RWPE2 (cell line): ENCODE measurements at regions not wholly inside any gene's neighbourhood (a gene's known extent, or its start where the extent isn't known, plus 50 kb on each side); places are given as distances from the start of the nearest gene placed in this dataset.
A peak's percentile ranks its signal among the peaks of the same experiment; 100 is the strongest.

Experiments used
- ATAC-seq: fragments of 200-7000 bp; cut with Tn5 transposase; 3 replicates; pipeline ENCODE4 v1.9.1; 2021; ENCODE audit warnings: low read depth
- DNase-seq: peaks from one replicate; pipeline ENCODE4 v3.0.0-alpha.2; 2020; ENCODE audit warnings: low spot score
- H3K27ac ChIP-seq: fragments of 450-650 bp; 2 replicates; pipeline ENCODE4 v1.5.1; 2017; ENCODE audit warnings: mild to moderate bottlenecking; ENCODE audit not compliant: poor library complexity, severe bottlenecking
- H3K27me3 ChIP-seq: fragments of 250-450 bp; sonication (Bioruptor Pico); 2 replicates; pipeline ENCODE4 v1.5.1; 2021; ENCODE audit warnings: mild to moderate bottlenecking, moderate library complexity; ENCODE audit not compliant: insufficient read depth, poor library complexity, severe bottlenecking
- H3K36me3 ChIP-seq: fragments of 250-450 bp; sonication (Bioruptor Pico); 2 replicates; pipeline ENCODE4 v1.5.1; 2020; ENCODE audit warnings: low read depth, mild to moderate bottlenecking, moderate library complexity
- H3K4me1 ChIP-seq: fragments of 250-450 bp; sonication (Bioruptor Pico); 2 replicates; pipeline ENCODE4 v1.5.1; 2021; ENCODE audit warnings: mild to moderate bottlenecking, moderate library complexity; ENCODE audit not compliant: insufficient read depth, poor library complexity, severe bottlenecking
- H3K4me3 ChIP-seq: fragments of 250-450 bp; sonication (Bioruptor Pico); 2 replicates; pipeline ENCODE4 v1.5.1; 2021; ENCODE audit warnings: mild to moderate bottlenecking, moderate library complexity; ENCODE audit not compliant: severe bottlenecking
- H3K9me3 ChIP-seq: fragments of 250-450 bp; sonication (Bioruptor Pico); 2 replicates; pipeline ENCODE4 v1.5.1; 2021; ENCODE audit warnings: mild to moderate bottlenecking, moderate library complexity; ENCODE audit not compliant: severe bottlenecking
- CTCF ChIP-seq: fragments of 450-650 bp; IDR thresholded peaks from one replicate; pipeline ENCODE4 v1.5.1; 2017; ENCODE audit warnings: mild to moderate bottlenecking, moderate library complexity; ENCODE audit not compliant: poor library complexity, severe bottlenecking

GRCh38 chr6:166834049-166834448, 122.3 kb downstream of the RNASET2 start:
- no peak overlapping the region for H3K27ac ChIP-seq
- H3K4me1 ChIP-seq, result no peaks in the 10 kb centered on the region
- no peak for DNase-seq
- no peak for ATAC-seq
- no peaks in the 10 kb centered on the region for H3K27me3 ChIP-seq
- no peaks in the 10 kb centered on the region for H3K36me3 ChIP-seq
- H3K9me3 ChIP-seq, result no peaks in the 10 kb centered on the region
- no peak overlapping the region for H3K4me3 ChIP-seq
- TF ChIP-seq CTCF, result no peak

- Histone ChIP-seq H3K27ac (no peak overlapping the region), H3K4me1 (no peaks in the 10 kb centered on the region), H3K4me3 (no peak overlapping the region), H3K36me3 (no peaks in the 10 kb centered on the region), H3K9me3 (no peaks in the 10 kb centered on the region), H3K27me3 (no peaks in the 10 kb centered on the region)
- TF ChIP-seq CTCF, result no peak
- DNase-seq (no peak), ATAC-seq (no peak)
These were observed 125.4 kb downstream of the RNASET2 start for GRCh38 chr6:166830891-166831363.

- no peak for TF ChIP-seq CTCF
These were observed 126.0 kb downstream of the RNASET2 start for GRCh38 chr6:166830185-166830890.

GRCh38 chr6:166826264-166826663, 130.1 kb downstream of the RNASET2 start:
- H3K36me3 ChIP-seq, result no peaks in the 10 kb centered on the region
- TF ChIP-seq CTCF, result no peak
- H3K27me3 ChIP-seq, result no peaks in the 10 kb centered on the region
- no peaks in the 10 kb centered on the region for H3K4me1 ChIP-seq
- DNase-seq (no peak), ATAC-seq (no peak)
- H3K4me3 ChIP-seq, result no peak overlapping the region
- no peaks in the 10 kb centered on the region for H3K9me3 ChIP-seq
- H3K27ac ChIP-seq, result no peak overlapping the region

More at GRCh38 chr6:166830185-166830890, 126.0 kb downstream of the RNASET2 start:
- no peaks in the 10 kb centered on the region for H3K4me1 ChIP-seq
- ATAC-seq (no peak), DNase-seq (no peak)
- H3K27ac ChIP-seq, result no peak overlapping the region
- H3K27me3 ChIP-seq, result no peaks in the 10 kb centered on the region
- no peak overlapping the region for H3K4me3 ChIP-seq
- no peaks in the 10 kb centered on the region for H3K36me3 ChIP-seq
- no peaks in the 10 kb centered on the region for H3K9me3 ChIP-seq

- no peak for TF ChIP-seq CTCF
- H3K4me1 ChIP-seq, result no peaks in the 10 kb centered on the region
- H3K27ac ChIP-seq, result no peak overlapping the region
- H3K36me3 ChIP-seq, result no peaks in the 10 kb centered on the region
- DNase-seq (no peak), ATAC-seq (peak; percentile 89)
- no peak overlapping the region for H3K4me3 ChIP-seq
- no peaks in the 10 kb centered on the region for H3K27me3 ChIP-seq
- no peaks in the 10 kb centered on the region for H3K9me3 ChIP-seq
These were observed 130.7 kb downstream of the RNASET2 start for GRCh38 chr6:166825553-166826145.
